Right atrium auricular region (tissue), 2 donors: ENCODE measurements at regions not wholly inside any gene's neighbourhood (a gene's known extent, or its start where the extent isn't known, plus 50 kb on each side); places are given as distances from the start of the nearest gene placed in this dataset.

Experiments used
- DNase-seq: peaks from one replicate; pipeline ENCODE4 v3.0.0-alpha.2; 2019; ENCODE audit warnings: low spot score
- H3K27ac ChIP-seq, 2 donors: fragments of 200-600 bp; sonication (generic); 1 replicate in 1 of 2; 2 replicates in 1 of 2; pipeline ENCODE4 v1.5.1; 2016 to 2019
- H3K27me3 ChIP-seq, 2 donors: fragments of 200-600 bp; sonication (generic); one replicate each; pipeline versions ENCODE4 v1.5.1 to v1.6.0; 2017 to 2019
- H3K36me3 ChIP-seq: fragments of 200-600 bp; sonication (generic); one replicate; pipeline ENCODE4 v1.5.1; 2016
- H3K4me1 ChIP-seq, 2 donors: fragments of 200-600 bp; sonication (generic); one replicate each; pipeline versions ENCODE4 v1.5.1 to v1.6.0; 2017 to 2019
- H3K4me3 ChIP-seq, 2 donors: fragments of 200-600 bp; sonication (generic); 1 replicate in 1 of 2; 2 replicates in 1 of 2; pipeline ENCODE4 v1.5.1; 2017 to 2019; ENCODE audit warnings: mild to moderate bottlenecking in 1 of 2, moderate library complexity in 1 of 2
- H3K9me3 ChIP-seq, 2 donors: fragments of 200-600 bp; sonication (generic); one replicate each; pipeline ENCODE4 v1.5.1; 2019
- CTCF ChIP-seq, 2 donors: fragments of 200-600 bp; sonication (generic); IDR thresholded peaks; one replicate each; pipeline ENCODE4 v1.5.1; 2019; ENCODE audit warnings: antibody characterized with exemption in 2 of 2

GRCh38 chr16:85353839-85354685, 241.8 kb upstream of the CIBAR2 start:
- TF ChIP-seq CTCF (IDR thresholded peaks at IDR 0.05), result no peak

GRCh38 chr16:85354686-85355514, 242.6 kb upstream of the CIBAR2 start:
- no peaks in the 10 kb centered on the region for H3K27me3 ChIP-seq
- no peaks in the 10 kb centered on the region for H3K36me3 ChIP-seq
- TF ChIP-seq CTCF (IDR thresholded peaks at IDR 0.05), result no peak
- H3K4me3 ChIP-seq, result no peak overlapping the region
- no peak overlapping the region for H3K27ac ChIP-seq
- no peaks in the 10 kb centered on the region for H3K9me3 ChIP-seq
- peaks cover 0 to 18% of the 10 kb centered on the region in 2 donors for H3K4me1 ChIP-seq
- no peak for DNase-seq

More at GRCh38 chr16:85353839-85354685, 241.8 kb upstream of the CIBAR2 start:
- no peak for DNase-seq
- Histone ChIP-seq H3K27ac (no peak overlapping the region), H3K4me1 (peaks cover 0 to 27% of the 10 kb centered on the region in 2 donors), H3K36me3 (no peaks in the 10 kb centered on the region), H3K4me3 (no peak overlapping the region), H3K27me3 (no peaks in the 10 kb centered on the region), H3K9me3 (no peaks in the 10 kb centered on the region)

GRCh38 chr16:85355515-85355837, 243.2 kb upstream of the CIBAR2 start:
- no peak for TF ChIP-seq CTCF (IDR thresholded peaks at IDR 0.05)
- Histone ChIP-seq H3K27me3 (no peaks in the 10 kb centered on the region), H3K4me3 (no peak overlapping the region), H3K27ac (no peak overlapping the region), H3K36me3 (no peaks in the 10 kb centered on the region), H3K4me1 (peaks cover 0 to 13% of the 10 kb centered on the region in 2 donors), H3K9me3 (no peaks in the 10 kb centered on the region)
- DNase-seq, result no peak

- no peak for DNase-seq
- Histone ChIP-seq H3K4me1 (peaks cover 0 to 7% of the 10 kb centered on the region in 2 donors), H3K36me3 (no peaks in the 10 kb centered on the region), H3K27ac (no peak overlapping the region), H3K4me3 (no peak overlapping the region), H3K9me3 (no peaks in the 10 kb centered on the region), H3K27me3 (no peaks in the 10 kb centered on the region)
- no peak for TF ChIP-seq CTCF (IDR thresholded peaks at IDR 0.05)
These were observed 243.9 kb upstream of the CIBAR2 start for GRCh38 chr16:85356157-85356556.

- no peak for DNase-seq
These were observed 245.1 kb upstream of the CIBAR2 start for GRCh38 chr16:85357323-85357722.

More at GRCh38 chr16:85357323-85357722, 245.1 kb upstream of the CIBAR2 start:
- H3K4me1 ChIP-seq, result peaks cover 0 to 6% of the 10 kb centered on the region in 2 donors
- TF ChIP-seq CTCF (IDR thresholded peaks at IDR 0.05), result no peak
- no peaks in the 10 kb centered on the region for H3K27me3 ChIP-seq
- no peaks in the 10 kb centered on the region for H3K36me3 ChIP-seq
- H3K27ac ChIP-seq, result no peak overlapping the region
- H3K9me3 ChIP-seq, result no peaks in the 10 kb centered on the region
- no peak overlapping the region for H3K4me3 ChIP-seq
